ENCODE measurements at regions not wholly inside any gene's neighbourhood (a gene's known extent, or its start where the extent isn't known, plus 50 kb on each side); places are given as distances from the start of the nearest gene placed in this dataset.
A peak's percentile ranks its signal among the peaks of the same experiment; 100 is the strongest.
"Not testable (repeated sequence)": the region's sequence is repeated elsewhere in the genome, so short reads cannot be mapped to it uniquely, and the experiment has no call there.

DNA sequence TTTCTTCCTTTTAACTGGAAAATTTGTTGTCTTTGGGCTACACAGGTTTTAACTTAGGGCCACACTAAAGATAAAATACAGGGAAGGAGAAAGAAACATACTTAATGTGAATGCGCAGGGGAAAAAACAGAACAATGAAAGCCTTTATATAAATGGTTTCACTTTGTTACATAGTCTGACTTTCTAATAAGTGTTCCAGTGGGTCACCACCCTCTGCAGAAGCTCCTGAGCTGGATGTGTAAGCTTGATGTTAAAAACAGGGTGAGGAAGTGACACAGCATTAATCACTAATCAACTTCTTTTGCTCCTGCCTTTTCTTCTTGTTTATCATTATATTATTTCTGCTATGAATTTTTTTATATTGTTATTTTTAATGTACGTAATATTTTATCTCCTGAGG is 445.6 kb upstream of the CA10 start:
- H3K36me3 ChIP-seq, result no peaks in the 10 kb centered on the region
- H3K27me3 ChIP-seq, result no peaks in the 10 kb centered on the region
- no peaks in the 10 kb centered on the region for H3K9me3 ChIP-seq
- WGBS, 5 donors, result 16 to 70% (median 26%) methylated on average over 2 of the region's 2 CpGs
- no peaks in the 10 kb centered on the region for H3K4me1 ChIP-seq
- intact Hi-C loops (cut with DNase I; ENCODE audit: low total_unique reads), result no loop called here
- TF ChIP-seq POLR2A (IDR thresholded peaks at IDR 0.05), result no peak
- H3K4me3 ChIP-seq, result no peak overlapping the region
- no peak for DNase-seq
- no peak overlapping the region for H3K27ac ChIP-seq

DNA sequence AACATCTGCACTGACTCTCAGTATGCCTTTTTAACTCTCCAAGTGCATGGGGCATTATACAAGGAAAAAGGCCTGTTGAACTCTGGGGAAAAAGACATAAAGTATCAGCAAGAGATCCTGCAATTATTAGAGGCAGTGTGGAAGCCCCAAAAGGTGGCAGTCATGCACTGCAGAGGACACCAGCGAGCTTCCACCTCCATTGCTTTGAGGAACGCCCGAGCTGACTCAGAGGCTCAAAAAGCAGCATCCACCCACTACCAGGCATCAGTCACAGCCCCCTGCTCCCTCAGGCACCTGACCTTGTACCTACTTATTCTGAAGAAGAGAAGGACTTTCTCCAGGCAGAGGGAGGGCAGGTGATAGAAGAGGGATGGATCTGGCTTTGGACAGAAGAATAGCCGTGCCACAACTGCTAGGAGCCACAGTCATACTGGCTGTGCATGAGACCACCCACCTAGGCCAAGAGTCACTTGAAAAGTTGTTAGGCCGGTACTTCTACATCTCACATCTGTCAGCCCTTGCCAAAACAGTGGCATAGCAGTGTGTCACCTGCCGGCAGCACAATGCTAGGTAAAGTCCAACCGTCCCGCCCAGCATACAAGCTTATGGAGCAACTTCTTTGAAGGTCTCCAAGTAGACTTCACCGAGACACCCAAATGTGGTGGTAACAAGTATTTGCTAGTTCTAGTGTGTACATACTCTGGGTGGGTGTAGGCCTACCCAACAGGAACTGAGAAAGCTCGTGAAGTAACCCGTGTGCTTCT is 439.1 kb upstream of the CA10 start:
- peak; percentile 14 to 29 for DNase-seq
- 47 to 61% (median 52%) methylated on average over 10 to 11 of the region's 11 CpGs for WGBS, 5 donors
- intact Hi-C loops (cut with DNase I; ENCODE audit: low total_unique reads), result not testable (repeated sequence)

DNA sequence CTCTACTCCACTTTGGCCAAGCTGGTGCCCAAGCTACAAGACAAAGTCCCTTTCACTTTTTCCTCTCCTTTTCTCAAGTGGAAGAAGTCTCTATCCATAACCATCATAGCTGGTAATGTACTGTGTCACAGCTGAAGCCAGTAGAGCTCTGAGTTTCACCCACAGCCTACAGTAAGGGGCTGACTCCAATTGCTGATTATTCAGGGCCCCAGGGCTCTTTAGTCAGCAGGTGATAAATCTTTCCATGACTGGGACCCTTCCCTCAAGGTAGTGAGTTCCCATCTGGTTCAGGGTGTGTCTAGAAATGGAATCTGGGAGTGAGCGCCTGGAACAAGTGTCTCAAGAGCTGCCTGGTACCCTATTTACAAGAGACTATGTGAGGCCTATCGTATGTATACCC is 436.0 kb upstream of the CA10 start:
- intact Hi-C loops (cut with DNase I; ENCODE audit: low total_unique reads), result no loop called here
- H3K36me3 ChIP-seq, result no peaks in the 10 kb centered on the region
- no peak for DNase-seq
- H3K27ac ChIP-seq, result no peak overlapping the region
- 77 to 95% (median 89%) methylated on average over 2 of the region's 2 CpGs for WGBS, 5 donors
- H3K4me3 ChIP-seq, result no peak overlapping the region
- peaks cover 0 to 7% (median 0%) of the 10 kb centered on the region in 4 donors for H3K9me3 ChIP-seq
- H3K4me1 ChIP-seq, result no peaks in the 10 kb centered on the region
- TF ChIP-seq, protein P1, sequence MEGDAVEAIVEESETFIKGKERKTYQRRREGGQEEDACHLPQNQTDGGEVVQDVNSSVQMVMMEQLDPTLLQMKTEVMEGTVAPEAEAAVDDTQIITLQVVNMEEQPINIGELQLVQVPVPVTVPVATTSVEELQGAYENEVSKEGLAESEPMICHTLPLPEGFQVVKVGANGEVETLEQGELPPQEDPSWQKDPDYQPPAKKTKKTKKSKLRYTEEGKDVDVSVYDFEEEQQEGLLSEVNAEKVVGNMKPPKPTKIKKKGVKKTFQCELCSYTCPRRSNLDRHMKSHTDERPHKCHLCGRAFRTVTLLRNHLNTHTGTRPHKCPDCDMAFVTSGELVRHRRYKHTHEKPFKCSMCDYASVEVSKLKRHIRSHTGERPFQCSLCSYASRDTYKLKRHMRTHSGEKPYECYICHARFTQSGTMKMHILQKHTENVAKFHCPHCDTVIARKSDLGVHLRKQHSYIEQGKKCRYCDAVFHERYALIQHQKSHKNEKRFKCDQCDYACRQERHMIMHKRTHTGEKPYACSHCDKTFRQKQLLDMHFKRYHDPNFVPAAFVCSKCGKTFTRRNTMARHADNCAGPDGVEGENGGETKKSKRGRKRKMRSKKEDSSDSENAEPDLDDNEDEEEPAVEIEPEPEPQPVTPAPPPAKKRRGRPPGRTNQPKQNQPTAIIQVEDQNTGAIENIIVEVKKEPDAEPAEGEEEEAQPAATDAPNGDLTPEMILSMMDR (IDR thresholded peaks at IDR 0.05), result no peak
- no peak for TF ChIP-seq POLR2A (IDR thresholded peaks at IDR 0.05)
- no peak for TF ChIP-seq EP300 (IDR thresholded peaks at IDR 0.05)
- no peak for TF ChIP-seq POLR2AphosphoS5 (IDR thresholded peaks at IDR 0.05)
- H3K27me3 ChIP-seq, result no peaks in the 10 kb centered on the region

More for the DNA sequence above, 439.1 kb upstream of the CA10 start:
- not testable (repeated sequence) for H3K36me3 ChIP-seq, H3K27me3 ChIP-seq, H3K27ac ChIP-seq, H3K4me1 ChIP-seq, H3K9me3 ChIP-seq, H3K4me3 ChIP-seq

DNA sequence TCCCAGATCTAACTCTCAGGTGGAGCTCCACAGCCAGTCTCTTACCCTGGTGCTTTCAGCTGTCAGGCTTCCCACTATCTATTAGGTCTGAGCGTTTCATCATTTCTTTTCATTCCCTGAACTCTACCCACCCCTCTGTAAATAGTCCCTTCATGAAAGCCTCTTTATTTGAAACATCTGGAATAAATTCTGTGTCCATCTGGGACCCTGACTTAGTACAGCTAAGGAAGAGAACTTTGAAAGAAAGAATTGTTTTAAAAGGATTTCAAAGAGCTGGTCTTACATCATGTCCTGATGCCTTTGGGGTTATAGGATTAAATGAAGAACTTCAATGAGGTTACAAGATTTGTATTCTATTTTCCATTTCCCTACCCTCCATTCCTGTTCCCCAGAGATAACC is 388.5 kb upstream of the CA10 start:
- no peak for TF ChIP-seq EP300 (IDR thresholded peaks at IDR 0.05)
- Histone ChIP-seq H3K27ac (no peak overlapping the region), H3K4me1 (no peaks in the 10 kb centered on the region), H3K36me3 (no peaks in the 10 kb centered on the region), H3K4me3 (no peak overlapping the region), H3K9me3 (peaks cover 0 to 9% (median 4%) of the 10 kb centered on the region in 4 donors), H3K27me3 (no peaks in the 10 kb centered on the region)
- intact Hi-C loops (cut with DNase I; ENCODE audit: low total_unique reads), result no loop called here
- DNase-seq, result no peak
- WGBS, 5 donors, result 61 to 86% (median 67%) methylated on average over 1 of the region's 1 CpG

DNA sequence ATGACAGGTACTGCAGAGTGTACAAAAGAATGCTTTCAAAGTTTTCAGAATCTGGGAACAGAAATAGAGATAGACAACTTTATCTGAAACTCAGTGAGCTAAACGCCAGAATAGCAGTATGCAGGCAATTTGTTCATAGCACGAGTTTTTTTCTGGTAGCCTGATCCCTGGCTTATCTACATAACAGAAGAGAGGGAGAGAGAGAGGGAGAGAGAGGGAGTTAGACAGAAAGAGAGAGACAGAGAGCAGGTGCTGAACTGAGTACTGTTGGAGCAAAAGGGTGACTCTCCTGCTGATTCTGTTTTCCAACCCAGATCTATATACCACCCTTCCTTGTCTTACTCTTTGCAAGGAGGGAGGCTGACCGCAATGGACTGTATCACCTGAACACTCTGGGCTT is 388.0 kb upstream of the CA10 start:
- no peaks in the 10 kb centered on the region for H3K27me3 ChIP-seq
- intact Hi-C loops (cut with DNase I; ENCODE audit: low total_unique reads), result no loop called here

DNA sequence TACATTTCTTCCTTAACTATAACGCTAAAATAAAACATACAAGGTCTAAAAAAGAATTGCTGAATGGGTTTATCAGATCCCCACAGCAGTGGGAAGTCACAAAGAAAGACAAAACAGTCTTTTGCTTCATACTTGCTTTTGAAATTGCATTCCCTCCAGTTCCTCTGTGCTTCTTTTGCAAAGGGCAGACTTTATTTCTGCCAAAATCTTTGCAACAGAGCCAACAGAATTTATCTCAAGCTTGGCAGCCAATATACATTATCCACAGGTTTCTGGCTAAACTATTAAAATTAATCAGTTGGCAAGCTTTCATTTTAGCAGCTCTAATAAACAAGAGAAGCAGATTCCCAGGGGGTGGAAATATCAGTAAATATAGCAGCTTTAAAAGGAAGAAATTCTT is 378.9 kb upstream of the CA10 start:
- peaks cover 0 to 5% (median 0%) of the 10 kb centered on the region in 4 donors for H3K4me1 ChIP-seq
- H3K27ac ChIP-seq, result no peak overlapping the region
- 3 to 46% (median 24%) methylated on average over 1 of the region's 1 CpG for WGBS, 5 donors
- TF ChIP-seq POLR2AphosphoS5 (IDR thresholded peaks at IDR 0.05) (no peak), EP300 (IDR thresholded peaks at IDR 0.05) (no peak), POLR2A (IDR thresholded peaks at IDR 0.05) (no peak)
- TF ChIP-seq, protein P1 (IDR thresholded peaks at IDR 0.05), result no peak
- H3K36me3 ChIP-seq, result no peaks in the 10 kb centered on the region
- no peaks in the 10 kb centered on the region for H3K27me3 ChIP-seq
- DNase-seq, result peak in 1 of 2 donors; percentile 38
- H3K4me3 ChIP-seq, result no peak overlapping the region
- intact Hi-C loops (cut with DNase I; ENCODE audit: low total_unique reads), result no loop called here
- H3K9me3 ChIP-seq, result no peaks in the 10 kb centered on the region

More for the DNA sequence above, 388.0 kb upstream of the CA10 start:
- H3K4me1 ChIP-seq, result no peaks in the 10 kb centered on the region
- DNase-seq, result no peak
- TF ChIP-seq, protein P1 (IDR thresholded peaks at IDR 0.05), result no peak
- TF ChIP-seq POLR2A (IDR thresholded peaks at IDR 0.05) (no peak), POLR2AphosphoS5 (IDR thresholded peaks at IDR 0.05) (no peak)
- H3K4me3 ChIP-seq, result no peak overlapping the region
- peaks cover 0 to 9% (median 4%) of the 10 kb centered on the region in 4 donors for H3K9me3 ChIP-seq
- H3K36me3 ChIP-seq, result no peaks in the 10 kb centered on the region
- H3K27ac ChIP-seq, result no peak overlapping the region
- 27 to 49% (median 42%) methylated on average over 3 of the region's 3 CpGs for WGBS, 5 donors

Data from stomach (tissue), 8 donors.